ENCODE measurements at regions not wholly inside any gene's neighbourhood (a gene's known extent, or its start where the extent isn't known, plus 50 kb on each side); places are given as distances from the start of the nearest gene placed in this dataset.

DNA sequence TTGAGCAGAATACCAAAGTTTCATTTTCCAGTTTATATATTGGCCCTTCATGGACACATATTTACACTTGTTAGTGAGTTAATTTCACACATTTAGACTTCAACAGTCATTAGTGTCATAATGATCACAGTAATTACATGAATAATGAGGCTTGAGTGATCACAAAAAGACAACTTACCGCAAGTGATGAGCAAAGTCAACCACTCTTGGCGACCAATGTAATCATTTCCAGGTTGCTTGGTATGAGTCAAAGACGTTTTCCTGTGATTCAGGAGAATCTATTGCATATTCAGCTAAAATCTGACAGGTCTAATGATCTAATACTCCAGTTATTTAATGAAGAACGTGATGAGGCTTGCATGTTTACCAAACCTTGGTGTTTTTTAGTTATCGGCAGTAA, 407.9 kb upstream of the TENM3 start:
- no peak overlapping the region for H3K4ac ChIP-seq (ENCODE audit: low read depth, low read length)
- H3K4me2 ChIP-seq (ENCODE audit: low read depth, low read length) = no peak overlapping the region
- H2BK20ac ChIP-seq (ENCODE audit: low read depth, low read length) = no peak overlapping the region
- no peaks in the 10 kb centered on the region for H3K79me1 ChIP-seq (ENCODE audit: low read depth in 1 of 2, low read length in 2 of 2)
- no peak for ATAC-seq (ENCODE audit: low read depth)
- H2BK120ac ChIP-seq (ENCODE audit: low read depth, low read length) = no peak overlapping the region
- no peaks in the 10 kb centered on the region for H3K36me3 ChIP-seq (ENCODE audit: control insufficient read depth, insufficient read depth, low read length)
- no peak overlapping the region for H2AK9ac ChIP-seq (replicated peaks; ENCODE audit: low read depth, low read length, poor library complexity)
- H2AK5ac ChIP-seq (ENCODE audit: low read depth, low read length) = no peak overlapping the region
- 100% methylated on average over 1 of the region's 5 CpGs; no CpG with 5 or more reads in 1 of the 2 experiments for WGBS, 2 experiments (ENCODE audit: extremely low coverage in 2 of 2, insufficient read length in 1 of 2)
- intact Hi-C loops (cut with micrococcal nuclease) (no loop called here), dilution Hi-C loops (cut with HindIII; ENCODE audit: low sequenced_read_pairs, unreplicated experiment) (no loop called here), in situ Hi-C loops (cut with MboI; ENCODE audit: low sequenced_read_pairs) (no loop called here)
- no peaks in the 10 kb centered on the region for H3K9me3 ChIP-seq (ENCODE audit: control insufficient read depth, insufficient read depth, low read length)
- no peaks in the 10 kb centered on the region for H3K9me1 ChIP-seq (ENCODE audit: insufficient read depth, low read length)
- no peak overlapping the region for H2BK15ac ChIP-seq (ENCODE audit: low read depth, low read length)
- H4K91ac ChIP-seq (ENCODE audit: insufficient read depth, low read depth, low read length) = no peak overlapping the region
- BruUV-seq (replicated peaks) = no TSS peak
- no peak overlapping the region for H2BK5ac ChIP-seq (ENCODE audit: low read depth, low read length, poor library complexity, severe bottlenecking)
- H3K14ac ChIP-seq (replicated peaks; ENCODE audit: low read depth, low read length) = no peak overlapping the region
- no peak overlapping the region for H3K18ac ChIP-seq (ENCODE audit: low read depth, low read length)
- H3K27me3 ChIP-seq (ENCODE audit: control insufficient read depth, insufficient read depth, low read length) = no peaks in the 10 kb centered on the region
- TF ChIP-seq CEBPB (IDR thresholded peaks at IDR 0.05; ENCODE audit: low read depth, low read length) (no peak), SMC3 (IDR thresholded peaks at IDR 0.05; ENCODE audit: low read depth, low read length) (no peak), POLR2A (IDR thresholded peaks at IDR 0.05; ENCODE audit: low read depth, low read length) (no peak), CHD1 (IDR thresholded peaks at IDR 0.05; ENCODE audit: low read depth, low read length) (no peak), MAFK (IDR thresholded peaks at IDR 0.05; ENCODE audit: low read depth, low read length) (no peak), FOS (IDR thresholded peaks at IDR 0.05; ENCODE audit: low read depth, low read length) (no peak), MXI1 (IDR thresholded peaks at IDR 0.05; ENCODE audit: borderline replicate concordance, low read depth, low read length) (no peak), RFX5 (IDR thresholded peaks at IDR 0.05; ENCODE audit: low read depth, low read length) (no peak), BHLHE40 (IDR thresholded peaks at IDR 0.05; ENCODE audit: low read depth, low read length) (no peak), MAZ (IDR thresholded peaks at IDR 0.05; ENCODE audit: borderline replicate concordance, low read depth, low read length) (no peak)
- TF ChIP-seq, protein P1, sequence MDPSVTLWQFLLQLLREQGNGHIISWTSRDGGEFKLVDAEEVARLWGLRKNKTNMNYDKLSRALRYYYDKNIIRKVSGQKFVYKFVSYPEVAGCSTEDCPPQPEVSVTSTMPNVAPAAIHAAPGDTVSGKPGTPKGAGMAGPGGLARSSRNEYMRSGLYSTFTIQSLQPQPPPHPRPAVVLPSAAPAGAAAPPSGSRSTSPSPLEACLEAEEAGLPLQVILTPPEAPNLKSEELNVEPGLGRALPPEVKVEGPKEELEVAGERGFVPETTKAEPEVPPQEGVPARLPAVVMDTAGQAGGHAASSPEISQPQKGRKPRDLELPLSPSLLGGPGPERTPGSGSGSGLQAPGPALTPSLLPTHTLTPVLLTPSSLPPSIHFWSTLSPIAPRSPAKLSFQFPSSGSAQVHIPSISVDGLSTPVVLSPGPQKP (IDR thresholded peaks at IDR 0.05; ENCODE audit: borderline replicate concordance, low read depth, low read length) = no peak
- TF ChIP-seq, protein P2, sequence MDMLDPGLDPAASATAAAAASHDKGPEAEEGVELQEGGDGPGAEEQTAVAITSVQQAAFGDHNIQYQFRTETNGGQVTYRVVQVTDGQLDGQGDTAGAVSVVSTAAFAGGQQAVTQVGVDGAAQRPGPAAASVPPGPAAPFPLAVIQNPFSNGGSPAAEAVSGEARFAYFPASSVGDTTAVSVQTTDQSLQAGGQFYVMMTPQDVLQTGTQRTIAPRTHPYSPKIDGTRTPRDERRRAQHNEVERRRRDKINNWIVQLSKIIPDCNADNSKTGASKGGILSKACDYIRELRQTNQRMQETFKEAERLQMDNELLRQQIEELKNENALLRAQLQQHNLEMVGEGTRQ (IDR thresholded peaks at IDR 0.05; ENCODE audit: low read depth, low read length) = no peak
- TF ChIP-seq, protein P3, sequence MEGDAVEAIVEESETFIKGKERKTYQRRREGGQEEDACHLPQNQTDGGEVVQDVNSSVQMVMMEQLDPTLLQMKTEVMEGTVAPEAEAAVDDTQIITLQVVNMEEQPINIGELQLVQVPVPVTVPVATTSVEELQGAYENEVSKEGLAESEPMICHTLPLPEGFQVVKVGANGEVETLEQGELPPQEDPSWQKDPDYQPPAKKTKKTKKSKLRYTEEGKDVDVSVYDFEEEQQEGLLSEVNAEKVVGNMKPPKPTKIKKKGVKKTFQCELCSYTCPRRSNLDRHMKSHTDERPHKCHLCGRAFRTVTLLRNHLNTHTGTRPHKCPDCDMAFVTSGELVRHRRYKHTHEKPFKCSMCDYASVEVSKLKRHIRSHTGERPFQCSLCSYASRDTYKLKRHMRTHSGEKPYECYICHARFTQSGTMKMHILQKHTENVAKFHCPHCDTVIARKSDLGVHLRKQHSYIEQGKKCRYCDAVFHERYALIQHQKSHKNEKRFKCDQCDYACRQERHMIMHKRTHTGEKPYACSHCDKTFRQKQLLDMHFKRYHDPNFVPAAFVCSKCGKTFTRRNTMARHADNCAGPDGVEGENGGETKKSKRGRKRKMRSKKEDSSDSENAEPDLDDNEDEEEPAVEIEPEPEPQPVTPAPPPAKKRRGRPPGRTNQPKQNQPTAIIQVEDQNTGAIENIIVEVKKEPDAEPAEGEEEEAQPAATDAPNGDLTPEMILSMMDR (conservative IDR thresholded peaks at IDR 0.05; ENCODE audit: low read depth, low read length) = no peak
- ChIA-PET CTCF (no interaction called here), POLR2A (ENCODE audit: unreplicated experiment) (no interaction called here)
- H3K23ac ChIP-seq (ENCODE audit: low read depth, low read length) = no peak overlapping the region
- H3K4me1 ChIP-seq (ENCODE audit: control insufficient read depth, insufficient read depth, low read length) = no peaks in the 10 kb centered on the region
- H3K56ac ChIP-seq (ENCODE audit: extremely low read depth, insufficient read depth, low read length) = no peak overlapping the region
- H3K4me3 ChIP-seq (ENCODE audit: insufficient read depth, low read depth, low read length) = no peak overlapping the region
- H4K8ac ChIP-seq (ENCODE audit: low read depth in 2 of 2, low read length in 2 of 2) = no peak overlapping the region
- H4K5ac ChIP-seq (ENCODE audit: low read depth, low read length) = no peak overlapping the region
- H3K27ac ChIP-seq (ENCODE audit: insufficient read depth, low read length) = no peak overlapping the region
- no peak for DNase-seq
- no peak overlapping the region for H2AFZ ChIP-seq (replicated peaks; ENCODE audit: low read length, poor library complexity)
- H4K20me1 ChIP-seq (ENCODE audit: insufficient read depth, low read length) = no peaks in the 10 kb centered on the region
- H3K9ac ChIP-seq (ENCODE audit: low read depth, low read length) = no peak overlapping the region

Data from IMR-90 (cell line).